Left forelimb (tissue), 1 donor: ENCODE measurements at regions not wholly inside any gene's neighbourhood (a gene's known extent, or its start where the extent isn't known, plus 50 kb on each side); places are given as distances from the start of the nearest gene placed in this dataset.
"Not testable (repeated sequence)": the region's sequence is repeated elsewhere in the genome, so short reads cannot be mapped to it uniquely, and the experiment has no call there.

ENCODE experiments used
- DNase-seq: peaks from one replicate; pipeline ENCODE4 v3.0.0-alpha.2; 2018; ENCODE audit warnings: low spot score

DNA sequence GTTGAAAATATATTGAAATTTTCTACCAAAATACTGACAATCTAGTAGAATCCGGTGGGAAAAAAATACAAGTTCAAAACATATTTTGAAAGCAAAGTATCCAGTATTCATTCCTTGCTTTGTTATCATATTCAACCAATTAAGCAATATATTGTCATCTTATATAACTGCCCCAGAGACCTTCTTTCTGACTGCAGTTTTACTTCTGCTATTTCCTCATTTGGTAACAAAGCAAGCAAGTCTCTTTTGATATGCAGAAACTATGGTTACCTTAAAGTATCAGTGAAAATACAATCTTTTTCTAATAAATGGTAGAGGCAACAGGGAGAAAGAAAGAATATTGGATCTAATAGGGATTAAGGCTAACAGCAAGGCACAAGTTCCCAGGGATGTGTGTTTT is 663.7 kb upstream of the MEF2C start:
- no peak for DNase-seq

DNA sequence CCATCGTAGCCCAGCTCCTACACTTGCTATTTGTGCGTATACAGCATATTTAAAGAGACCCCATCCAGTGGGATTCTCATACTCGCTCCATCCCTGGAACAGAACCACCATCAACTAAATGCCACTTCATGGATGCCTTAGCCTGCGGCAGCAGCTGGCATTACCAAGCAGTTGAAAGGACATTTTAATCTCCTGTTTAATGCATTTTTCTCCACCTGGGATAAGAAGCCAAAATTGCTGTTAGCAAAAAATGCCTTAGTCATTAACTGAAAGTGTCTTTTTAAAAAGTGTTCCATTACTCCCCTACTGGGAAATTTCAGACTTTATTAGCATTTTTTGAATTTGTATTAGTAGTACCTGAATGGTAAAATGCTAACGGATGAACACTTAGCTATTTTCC is 662.6 kb upstream of the MEF2C start:
- DNase-seq = no peak

DNA sequence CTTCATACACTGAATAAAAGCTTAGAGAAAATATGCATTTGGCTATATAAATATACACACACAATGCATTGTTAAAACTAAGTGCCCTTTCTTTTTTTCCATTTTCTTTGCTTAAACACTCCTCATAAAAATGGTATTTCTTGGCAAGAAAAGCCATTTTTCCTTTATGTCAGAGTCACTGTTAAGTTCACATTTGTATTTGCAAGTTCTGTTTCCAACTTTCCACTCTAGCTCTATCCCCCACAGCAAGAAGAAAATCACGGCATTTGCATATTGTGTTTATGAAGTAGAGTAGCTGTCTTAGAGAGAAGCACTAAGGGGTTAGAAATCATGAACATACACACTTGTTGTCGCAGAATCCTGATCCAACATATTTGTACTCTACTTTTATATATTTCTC is 662.1 kb upstream of the MEF2C start:
- DNase-seq = no peak

DNA sequence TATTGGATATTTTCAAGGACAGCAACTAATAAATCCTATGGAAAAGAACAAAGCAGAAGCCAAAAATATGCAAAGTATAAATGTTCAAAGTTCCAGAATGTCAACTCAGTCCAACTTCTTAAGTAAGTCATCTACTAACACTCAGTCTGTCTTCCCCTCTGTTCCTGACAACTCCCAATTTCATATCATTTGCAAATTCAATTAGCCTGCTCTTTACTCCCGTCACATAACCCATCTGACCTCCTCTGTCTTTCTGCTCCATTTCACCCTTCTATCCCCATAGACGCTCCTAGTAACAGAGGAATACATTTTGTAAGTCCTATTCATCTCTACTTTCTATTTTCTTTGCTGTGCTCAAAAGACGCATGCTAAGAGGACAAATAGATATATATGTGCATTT is 659.8 kb upstream of the MEF2C start:
- no peak for DNase-seq

DNA sequence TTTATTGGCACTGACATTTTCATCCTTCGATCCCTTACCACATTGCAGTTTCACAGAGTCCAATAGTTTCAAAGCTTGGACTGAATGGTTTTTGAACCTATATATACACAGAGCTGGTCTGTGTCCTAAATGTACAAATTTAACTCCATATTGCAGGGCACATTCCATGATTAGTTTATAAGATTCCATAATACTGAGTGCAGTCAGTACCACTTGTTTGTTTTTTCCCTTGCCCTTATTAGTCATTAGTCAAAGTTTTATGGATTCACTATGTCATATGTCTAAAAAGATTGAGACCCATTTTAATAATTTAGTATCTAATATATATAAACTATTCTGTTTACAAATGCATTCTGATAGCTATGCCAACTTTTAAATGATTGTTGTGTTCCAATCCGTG is 654.8 kb upstream of the MEF2C start:
- DNase-seq = no peak

DNA sequence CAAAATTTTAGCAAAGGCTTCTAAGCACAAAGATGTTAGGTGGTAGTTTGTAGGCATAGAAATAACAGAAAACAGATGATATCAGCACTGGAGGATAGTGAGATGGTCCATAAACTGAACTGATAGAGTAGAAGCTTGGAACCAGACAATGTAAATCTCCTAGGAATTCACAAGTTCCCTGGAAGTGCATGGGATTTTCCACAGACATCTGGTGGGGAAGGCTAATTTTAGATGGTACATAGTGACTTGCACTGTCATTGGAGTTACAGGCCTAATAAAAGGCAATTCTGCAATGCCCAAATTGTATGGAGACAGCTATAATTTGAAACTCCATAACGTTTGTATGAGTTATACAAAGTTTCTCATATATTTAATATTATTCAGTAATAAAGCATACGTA is 653.0 kb upstream of the MEF2C start:
- no peak for DNase-seq

DNA sequence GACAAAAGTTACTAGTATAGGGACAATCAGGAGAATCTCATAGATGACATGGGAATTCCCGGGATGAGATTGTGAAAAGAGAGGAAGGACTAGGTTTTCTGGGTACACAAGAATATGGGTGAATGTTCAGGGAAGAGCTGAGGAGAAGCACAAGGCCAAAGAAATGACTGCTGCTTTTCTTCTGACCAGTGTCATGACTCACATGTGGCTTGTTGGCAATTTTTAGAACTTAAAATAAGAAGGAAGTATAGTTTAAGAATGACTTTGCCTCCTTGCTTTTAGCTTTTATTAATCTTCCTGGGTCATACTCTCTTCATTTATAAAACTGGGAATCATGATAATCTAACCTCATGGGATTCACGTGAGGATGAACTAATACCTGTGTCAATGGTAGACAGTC is 652.4 kb upstream of the MEF2C start:
- no peak for DNase-seq

DNA sequence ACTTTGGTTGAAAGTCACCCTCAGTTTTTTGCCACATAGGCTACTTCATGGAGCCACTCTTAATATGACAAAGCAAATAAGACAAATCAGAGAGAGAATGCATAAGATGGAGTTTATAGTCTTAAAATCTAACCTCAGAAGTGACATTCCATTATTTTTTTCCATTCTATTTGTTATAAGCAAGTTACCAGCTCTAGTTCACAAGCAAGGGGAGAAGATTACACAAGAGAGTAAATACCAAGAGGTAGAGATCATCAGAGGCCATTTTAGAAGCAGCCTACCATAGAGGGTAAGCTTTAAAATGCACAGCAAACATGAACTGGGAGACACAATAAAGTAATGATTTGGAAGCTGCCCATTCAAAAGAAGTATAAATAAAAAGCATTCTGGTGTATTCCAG is 651.3 kb upstream of the MEF2C start:
- DNase-seq = no peak

DNA sequence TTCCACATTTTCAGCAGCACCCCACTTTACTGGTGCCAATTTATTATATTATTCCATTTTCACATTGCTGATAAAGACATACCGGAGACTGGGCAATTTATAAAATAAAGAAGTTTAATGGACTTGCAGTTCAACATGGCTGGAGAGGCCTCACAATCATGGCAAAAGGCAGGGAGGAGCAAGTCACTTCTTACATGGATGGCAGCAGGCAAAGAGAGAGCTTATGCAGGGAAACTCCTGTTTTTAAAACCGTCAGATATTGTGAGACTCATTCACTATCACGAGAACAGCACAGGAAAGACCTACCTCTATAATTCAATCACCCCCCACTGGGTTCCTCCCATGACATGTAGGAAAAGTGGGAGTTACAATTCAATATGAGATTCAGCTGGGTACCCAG is 641.8 kb upstream of the MEF2C start:
- DNase-seq = no peak

DNA sequence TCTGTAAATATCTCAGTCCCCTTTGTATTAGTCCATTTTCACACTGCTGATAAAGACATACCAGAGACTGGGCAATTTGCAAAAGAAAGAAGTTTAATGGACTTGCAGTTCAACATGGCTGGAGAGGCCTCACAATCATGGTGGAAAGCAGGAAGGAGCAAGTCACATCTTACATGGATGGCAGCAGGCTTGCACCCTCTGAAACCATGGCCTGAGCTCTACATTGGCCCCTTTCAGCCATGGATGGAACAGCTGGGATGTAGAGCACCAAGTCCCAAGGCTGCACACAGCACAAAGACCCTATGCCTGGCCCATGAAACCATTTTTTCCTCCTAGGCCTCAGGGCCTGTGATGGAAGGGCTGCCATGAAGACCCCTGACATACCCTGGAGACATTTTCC is 640.9 kb upstream of the MEF2C start:
- DNase-seq = not testable (repeated sequence)

DNA sequence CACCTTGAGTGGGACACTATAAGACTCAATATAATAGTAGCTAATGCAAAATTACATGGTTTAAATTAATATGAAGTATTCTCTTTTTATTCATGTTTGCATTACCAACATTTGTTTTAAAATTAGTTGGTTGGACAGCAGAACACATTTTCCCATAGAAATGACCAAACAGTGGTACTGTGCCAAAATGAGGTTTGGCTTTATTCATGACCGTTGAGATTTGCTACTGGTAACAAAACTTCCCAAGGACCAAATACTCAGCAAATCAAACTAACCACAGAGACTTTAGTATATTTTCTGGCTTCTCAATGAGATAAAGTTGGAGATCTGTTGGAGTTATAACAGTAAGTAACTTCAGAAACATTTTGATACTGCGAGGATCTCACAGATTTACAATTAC is 637.8 kb upstream of the MEF2C start:
- no peak for DNase-seq

DNA sequence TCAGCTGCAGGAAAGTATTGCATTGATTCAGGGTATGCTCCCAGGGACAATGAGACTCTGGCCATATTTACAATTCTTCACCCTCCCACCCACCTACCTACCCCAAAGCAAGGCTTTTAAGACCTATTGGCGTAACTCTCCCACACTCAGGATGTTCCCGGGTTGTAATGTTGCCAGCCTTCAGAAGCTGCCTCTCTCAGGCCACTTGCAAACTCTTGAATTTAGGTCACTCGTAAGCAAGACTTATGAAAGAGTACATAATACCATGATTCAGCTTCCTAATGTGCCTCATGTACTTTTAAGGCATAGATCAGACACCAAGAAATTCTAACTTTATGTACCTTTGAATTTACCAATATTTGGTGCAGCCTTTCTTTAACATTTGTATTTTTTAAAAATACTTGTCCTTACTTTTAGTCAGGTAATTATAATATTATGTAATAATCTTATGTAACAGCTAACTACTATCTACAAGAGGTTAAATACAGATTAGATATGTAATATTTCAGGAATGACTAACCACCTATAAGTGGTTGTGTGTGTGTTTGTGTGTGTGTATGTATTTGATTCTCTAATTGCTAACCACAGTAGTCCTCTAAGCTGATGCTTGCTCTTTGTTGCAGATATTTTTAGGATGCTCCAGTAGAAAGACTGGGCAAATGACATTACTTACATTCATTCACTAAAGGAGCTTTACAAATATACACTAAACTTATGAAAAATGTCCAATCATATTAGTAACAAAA is 630.5 kb upstream of the MEF2C start:
- no peak for DNase-seq

DNA sequence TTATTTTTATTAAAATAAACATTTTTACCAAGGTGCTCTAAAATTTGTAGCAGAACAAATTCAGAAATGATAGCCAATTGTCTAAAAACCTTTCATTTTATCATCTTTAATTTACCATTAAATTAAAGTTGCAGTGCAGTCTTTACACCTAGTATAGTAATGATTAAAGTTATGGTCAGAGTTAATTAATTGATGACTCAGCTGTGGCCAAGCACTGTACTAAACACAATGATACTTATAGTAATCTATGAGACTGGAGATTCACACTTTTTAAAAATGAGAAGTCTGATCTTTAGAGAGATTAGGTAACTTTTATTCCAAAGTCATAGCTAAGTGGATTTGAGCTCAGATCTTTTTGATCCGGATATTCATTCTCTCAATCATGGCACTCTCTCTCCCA is 621.1 kb upstream of the MEF2C start:
- DNase-seq = no peak

DNA sequence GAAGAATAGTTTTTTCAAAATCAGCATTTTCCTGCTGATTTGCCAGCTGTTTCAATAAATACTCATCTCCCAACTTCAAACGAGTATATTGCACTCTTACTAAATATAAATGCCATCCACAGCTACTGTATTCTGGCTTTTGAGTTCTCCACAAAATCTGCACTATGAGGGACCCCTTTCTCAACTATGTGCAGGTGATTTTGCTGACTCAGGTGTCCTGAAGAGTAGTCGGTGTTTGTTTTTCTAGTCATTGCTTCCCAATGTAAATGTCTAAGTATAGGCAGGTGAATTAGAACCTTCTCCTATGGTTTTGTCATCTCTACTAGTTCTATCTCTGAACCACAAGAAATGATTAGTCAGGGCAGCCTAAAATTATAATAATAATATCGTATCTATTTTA is 616.8 kb upstream of the MEF2C start:
- DNase-seq = no peak

DNA sequence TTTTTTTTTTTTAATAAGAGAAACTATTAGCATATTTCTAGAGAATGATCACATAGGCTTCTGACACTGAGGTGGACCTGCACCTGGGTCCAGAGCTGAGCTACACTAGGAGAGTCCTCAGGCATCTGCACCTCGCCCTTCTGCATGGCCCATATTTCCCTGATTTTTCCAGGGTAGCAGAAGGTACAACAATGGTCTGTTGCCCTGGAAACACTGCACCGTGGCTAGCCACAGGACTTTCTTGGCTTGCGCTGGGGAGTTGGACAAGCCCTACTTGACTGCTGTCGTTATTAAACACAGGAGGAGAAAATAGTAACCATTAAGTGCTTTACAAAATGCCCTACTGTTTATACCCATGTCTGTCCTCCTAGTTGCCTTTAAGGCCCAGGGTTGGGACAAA is 615.7 kb upstream of the MEF2C start:
- DNase-seq = no peak

DNA sequence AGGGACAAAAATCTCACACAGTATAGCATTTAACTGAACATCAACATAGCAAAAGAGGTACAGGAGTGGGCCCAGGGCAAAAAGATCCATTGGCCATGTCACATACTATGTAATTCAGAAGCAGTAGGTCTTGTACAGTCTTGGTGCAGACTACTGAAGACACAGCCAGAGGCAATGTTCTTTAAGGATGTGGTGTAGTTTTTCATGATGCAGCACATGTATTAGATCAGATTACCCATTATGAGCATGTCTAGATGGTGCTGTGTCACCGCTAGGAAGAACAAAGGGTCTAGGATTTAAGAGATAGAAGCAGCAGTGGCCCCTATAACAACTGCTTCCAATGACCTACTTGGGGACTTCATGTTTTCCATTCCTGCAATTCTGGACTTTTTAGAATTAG is 610.4 kb upstream of the MEF2C start:
- no peak for DNase-seq

DNA sequence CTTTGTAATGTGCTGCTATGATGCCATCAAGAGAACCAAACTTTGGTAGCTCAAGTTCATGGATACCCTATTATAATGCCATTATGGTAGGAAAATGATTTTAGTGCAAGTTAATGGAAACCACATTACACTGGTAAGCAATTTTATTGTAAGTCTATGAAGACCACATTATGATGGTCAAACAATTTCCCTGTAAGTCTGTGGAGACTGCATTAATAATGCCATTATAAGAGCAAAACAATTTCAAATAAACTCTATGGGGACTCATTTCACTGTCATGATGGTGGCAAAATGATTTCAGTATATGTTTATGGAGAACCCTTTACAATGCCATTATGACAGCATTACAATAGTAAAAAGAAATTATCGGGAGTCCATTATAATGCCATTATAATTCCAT is 602.0 kb upstream of the MEF2C start:
- DNase-seq = no peak

DNA sequence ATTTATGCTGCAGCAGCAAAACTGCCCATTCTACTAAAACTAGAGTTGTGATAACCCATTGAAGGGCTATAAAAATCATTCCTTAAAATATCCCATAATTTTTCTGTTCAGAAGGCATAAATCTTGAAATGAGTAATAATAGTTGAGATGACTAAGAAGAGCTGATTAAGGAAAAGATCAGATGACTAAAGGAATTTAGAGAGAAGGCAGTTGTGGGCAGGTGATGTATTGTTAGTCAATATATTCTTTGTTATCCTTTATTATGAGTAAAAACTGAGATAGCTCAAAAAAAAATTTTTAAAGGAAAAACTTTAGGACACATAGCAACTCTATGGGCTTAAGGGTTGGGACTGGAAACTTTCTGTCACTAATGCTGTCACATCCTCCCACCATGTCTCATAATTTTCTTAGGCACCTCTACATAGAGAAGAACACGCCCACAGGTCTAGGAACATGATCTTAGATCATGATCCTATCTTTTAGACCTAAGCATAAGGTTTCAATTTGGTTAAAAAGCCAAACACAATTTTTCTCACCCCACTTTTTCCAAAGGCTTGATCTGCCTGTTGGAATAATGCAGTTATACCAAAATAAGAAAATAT is 597.5 kb upstream of the MEF2C start:
- no peak for DNase-seq

DNA sequence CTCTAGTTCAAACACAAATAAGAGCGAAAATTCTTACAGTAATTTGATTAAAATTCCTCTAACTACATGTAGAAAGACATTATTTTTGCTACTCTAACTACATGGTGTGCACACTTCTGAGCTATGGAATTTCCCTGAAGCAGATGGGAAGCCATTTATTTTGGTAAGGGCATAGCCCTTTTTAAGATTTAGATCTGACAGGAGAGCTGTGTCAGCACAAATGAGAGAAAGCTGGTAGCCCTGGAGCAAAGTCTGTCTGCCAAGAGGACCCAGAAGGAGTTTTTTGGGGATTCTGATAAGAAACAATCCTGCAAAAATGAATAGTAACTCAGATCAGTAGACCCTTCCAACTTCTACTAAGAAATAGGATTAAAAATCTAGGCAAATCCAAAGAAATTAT is 595.9 kb upstream of the MEF2C start:
- DNase-seq = no peak

DNA sequence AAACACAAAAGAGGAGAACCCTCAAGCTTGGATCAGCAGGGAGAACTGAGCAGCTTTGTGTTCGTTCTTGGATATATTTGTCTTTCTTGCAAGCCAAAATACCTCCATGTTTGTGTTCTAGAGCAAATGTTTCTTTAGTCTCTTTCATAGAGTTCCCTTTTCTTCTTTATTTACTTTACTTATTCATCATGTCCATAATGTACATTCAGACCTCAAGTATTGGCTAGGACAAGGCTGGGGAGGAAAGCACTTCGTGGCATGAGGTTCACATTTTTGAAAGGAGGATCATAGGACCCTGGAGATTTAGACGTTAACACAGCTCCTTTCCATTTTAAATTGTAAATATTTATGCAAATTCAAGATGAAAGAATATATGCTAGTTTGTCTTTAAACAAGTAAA is 590.2 kb upstream of the MEF2C start:
- no peak for DNase-seq

DNA sequence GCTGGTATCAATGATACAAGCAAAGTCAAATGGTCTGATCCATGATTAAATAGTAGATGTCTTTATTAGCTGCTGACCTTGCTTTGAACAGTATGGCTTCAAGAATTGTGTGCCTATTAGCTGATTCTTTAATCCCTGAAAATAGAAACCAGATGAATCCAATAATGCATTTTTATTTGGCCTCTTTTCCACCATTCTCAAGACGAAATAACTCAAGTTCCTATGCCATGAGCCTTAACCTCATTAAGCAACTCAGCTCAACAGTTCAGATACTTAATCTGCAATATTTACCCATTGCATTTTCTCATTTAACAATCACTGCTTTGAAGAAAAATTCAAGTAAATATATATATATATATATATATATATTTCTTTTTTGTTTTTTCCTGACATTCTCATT is 588.6 kb upstream of the MEF2C start:
- no peak for DNase-seq

DNA sequence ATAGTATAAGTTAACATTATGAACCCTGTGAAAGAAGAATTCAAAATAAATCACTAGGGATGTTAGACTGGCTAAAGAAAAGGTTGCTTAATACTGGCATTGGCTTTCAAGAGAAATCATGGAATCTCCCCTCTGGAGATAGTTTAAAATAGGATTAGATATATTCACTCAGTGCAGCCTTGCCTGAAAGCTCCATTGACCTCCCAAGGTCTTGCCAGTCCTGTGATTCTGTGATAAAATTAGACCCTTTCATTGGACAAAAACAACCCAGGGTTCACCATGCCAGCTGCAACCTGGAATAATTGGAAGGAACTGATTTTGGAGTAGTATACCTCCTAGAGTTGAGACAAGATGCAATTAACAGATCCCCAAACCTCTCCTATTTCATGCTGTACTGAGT is 588.1 kb upstream of the MEF2C start:
- DNase-seq = no peak

DNA sequence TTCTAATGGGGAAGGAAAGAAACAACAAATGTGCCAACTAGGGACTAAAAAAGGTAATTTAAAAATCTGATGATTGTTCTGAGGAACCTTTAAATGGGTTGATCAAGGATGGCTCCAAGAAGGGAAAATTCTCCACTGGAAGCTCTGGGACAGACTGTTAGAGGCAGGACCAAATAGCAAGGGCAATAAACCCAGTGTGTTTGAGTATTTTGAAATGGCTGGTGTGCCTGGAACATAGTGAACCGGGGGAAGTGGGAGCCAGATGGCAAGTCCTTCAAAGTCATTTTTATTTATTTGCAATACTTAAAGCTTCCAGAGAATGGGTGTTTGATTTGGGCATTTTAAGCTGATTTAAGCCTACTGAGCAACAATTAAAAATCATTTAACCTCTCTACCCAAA is 587.7 kb upstream of the MEF2C start:
- no peak for DNase-seq

DNA sequence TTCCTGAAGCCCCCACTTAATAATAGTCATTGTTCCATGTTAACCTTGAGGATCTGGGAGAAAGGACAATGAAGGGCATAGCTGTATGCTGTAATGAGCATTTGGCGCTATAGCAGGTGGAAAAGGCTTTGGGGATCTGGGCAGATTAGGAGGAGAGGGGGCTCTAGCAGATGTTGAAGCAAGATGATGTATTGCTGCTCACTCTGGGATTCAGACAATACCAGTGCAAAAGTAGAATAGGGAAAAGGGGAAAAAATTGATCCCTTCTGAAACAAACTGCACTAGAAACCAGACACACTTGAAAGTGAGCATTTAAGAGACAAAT is 575.3 kb upstream of the MEF2C start:
- DNase-seq = no peak
